Loucy (cell line): ENCODE measurements at regions not wholly inside any gene's neighbourhood (a gene's known extent, or its start where the extent isn't known, plus 50 kb on each side); places are given as distances from the start of the nearest gene placed in this dataset.

Experiments used
- EZH2phosphoT487 ChIP-seq: fragments of 200-600 bp; IDR thresholded peaks from 2 replicates; pipeline ENCODE4 v1.6.1; 2018; ENCODE audit warnings: antibody characterized with exemption, mild to moderate bottlenecking, moderate library complexity, borderline replicate concordance
- TF ChIP-seq, protein P1 (sequence below): fragments of 200-600 bp; sonication (generic); conservative IDR thresholded peaks from 2 replicates; pipeline ENCODE4 v1.5.1; 2014; ENCODE audit warnings: mild to moderate bottlenecking, antibody characterized with exemption, low read length

DNA sequence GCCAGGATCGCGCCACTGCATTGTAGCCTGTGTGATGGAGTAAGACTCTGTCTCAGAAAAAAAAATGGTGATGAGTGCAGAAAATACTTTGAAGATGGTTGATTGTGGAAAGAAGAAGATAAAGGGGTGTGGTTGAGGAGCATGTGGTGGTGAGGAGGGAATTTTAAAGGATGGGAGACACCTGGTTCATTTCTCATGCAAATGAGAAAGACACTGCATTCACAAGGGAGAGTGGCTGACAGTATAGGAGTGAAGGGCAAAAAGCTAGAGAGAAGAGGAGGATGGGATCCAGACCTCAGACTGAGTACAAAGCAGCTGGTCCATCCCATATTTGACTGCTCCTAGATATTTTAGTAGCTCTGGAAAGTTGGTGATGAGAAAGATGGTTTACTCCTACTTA lies 206.0 kb downstream of the SNAPC1 start:
- TF ChIP-seq, protein P1, sequence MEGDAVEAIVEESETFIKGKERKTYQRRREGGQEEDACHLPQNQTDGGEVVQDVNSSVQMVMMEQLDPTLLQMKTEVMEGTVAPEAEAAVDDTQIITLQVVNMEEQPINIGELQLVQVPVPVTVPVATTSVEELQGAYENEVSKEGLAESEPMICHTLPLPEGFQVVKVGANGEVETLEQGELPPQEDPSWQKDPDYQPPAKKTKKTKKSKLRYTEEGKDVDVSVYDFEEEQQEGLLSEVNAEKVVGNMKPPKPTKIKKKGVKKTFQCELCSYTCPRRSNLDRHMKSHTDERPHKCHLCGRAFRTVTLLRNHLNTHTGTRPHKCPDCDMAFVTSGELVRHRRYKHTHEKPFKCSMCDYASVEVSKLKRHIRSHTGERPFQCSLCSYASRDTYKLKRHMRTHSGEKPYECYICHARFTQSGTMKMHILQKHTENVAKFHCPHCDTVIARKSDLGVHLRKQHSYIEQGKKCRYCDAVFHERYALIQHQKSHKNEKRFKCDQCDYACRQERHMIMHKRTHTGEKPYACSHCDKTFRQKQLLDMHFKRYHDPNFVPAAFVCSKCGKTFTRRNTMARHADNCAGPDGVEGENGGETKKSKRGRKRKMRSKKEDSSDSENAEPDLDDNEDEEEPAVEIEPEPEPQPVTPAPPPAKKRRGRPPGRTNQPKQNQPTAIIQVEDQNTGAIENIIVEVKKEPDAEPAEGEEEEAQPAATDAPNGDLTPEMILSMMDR: no peak
- TF ChIP-seq EZH2phosphoT487: no peak
